SU-DHL-6 (cell line): ENCODE measurements at regions not wholly inside any gene's neighbourhood (a gene's known extent, or its start where the extent isn't known, plus 50 kb on each side); places are given as distances from the start of the nearest gene placed in this dataset.

ENCODE experiments used
- H2AFZ ChIP-seq: fragments of 200-600 bp; sonication (generic); 2 replicates; pipeline ENCODE4 v1.6.1; 2014; ENCODE audit warnings: low read depth, mild to moderate bottlenecking, moderate library complexity, mixed read lengths, antibody characterized with exemption, low read length; ENCODE audit not compliant: severe bottlenecking
- H3F3A ChIP-seq: fragments of 200-600 bp; shearing (Covaris generic); 2 replicates; pipeline ENCODE4 v1.6.0; 2016; ENCODE audit warnings: antibody characterized with exemption, mild to moderate bottlenecking; ENCODE audit not compliant: insufficient read depth
- H3K27ac ChIP-seq: fragments of 200-600 bp; sonication (generic); 2 replicates; pipeline ENCODE4 v1.5.1; 2016; ENCODE audit warnings: low read depth, mild to moderate bottlenecking, low read length, moderate library complexity, mixed read lengths
- H3K27me3 ChIP-seq: fragments of 200-600 bp; sonication (generic), shearing (Covaris generic); 2 replicates; pipeline ENCODE4 v1.6.0; 2014; ENCODE audit warnings: mild to moderate bottlenecking, low read length
- H3K36me3 ChIP-seq: fragments of 200-600 bp; sonication (generic); 2 replicates; pipeline ENCODE4 v1.6.1; 2014; ENCODE audit warnings: mild to moderate bottlenecking, low read length, mixed read lengths
- H3K4me2 ChIP-seq: fragments of 300-600, 200-600 bp; shearing (Covaris generic), sonication (generic); 2 replicates; pipeline ENCODE4 v1.6.0; 2014; ENCODE audit warnings: low read length, low read depth, mild to moderate bottlenecking; ENCODE audit not compliant: poor library complexity, severe bottlenecking
- H3K4me3 ChIP-seq: fragments of 200-600 bp; sonication (generic); 2 replicates; pipeline ENCODE4 v1.5.1; 2014; ENCODE audit warnings: antibody characterized with exemption, low read length, mild to moderate bottlenecking, mixed read lengths; ENCODE audit not compliant: insufficient read depth, poor library complexity, severe bottlenecking
- H3K79me2 ChIP-seq: fragments of 200-600 bp; sonication (generic); 2 replicates; pipeline ENCODE4 v1.6.1; 2014; ENCODE audit warnings: mild to moderate bottlenecking, low read length, moderate library complexity; ENCODE audit not compliant: insufficient read depth
- H3K9ac ChIP-seq: fragments of 200-600 bp; sonication (generic); 2 replicates; pipeline ENCODE4 v1.7.0; 2014; ENCODE audit warnings: mild to moderate bottlenecking, low read length
- H3K9me2 ChIP-seq: fragments of 200-600 bp; sonication (generic); replicated peaks from 2 replicates; pipeline ENCODE4 v1.6.1; 2014; ENCODE audit warnings: low read length; ENCODE audit not compliant: insufficient read depth
- H3K9me3 ChIP-seq: fragments of 200-600 bp; sonication (generic); 2 replicates; pipeline ENCODE4 v1.6.1; 2014; ENCODE audit warnings: low read length, mixed read lengths; ENCODE audit not compliant: insufficient read depth
- H4K20me1 ChIP-seq: fragments of 200-600 bp; sonication (generic); 2 replicates; pipeline ENCODE4 v1.6.1; 2014; ENCODE audit warnings: low read depth, mild to moderate bottlenecking, antibody characterized with exemption, low read length, moderate library complexity, mixed read lengths
- CTCF ChIP-seq: fragments of 200-600 bp; sonication (generic); IDR thresholded peaks from one replicate; pipeline ENCODE4 v1.5.1; 2017; ENCODE audit warnings: antibody characterized with exemption, mild to moderate bottlenecking, low read length, moderate library complexity; ENCODE audit not compliant: insufficient read depth, poor library complexity, severe bottlenecking
- EZH2phosphoT487 ChIP-seq: fragments of 200-600 bp; sonication (generic), shearing (Covaris generic); conservative IDR thresholded peaks from 2 replicates; pipeline ENCODE4 v1.6.1; 2018; ENCODE audit warnings: mild to moderate bottlenecking, antibody characterized with exemption, low read length, moderate library complexity, mixed read lengths

- Histone ChIP-seq H3K27ac (no peak overlapping the region), H3K4me2 (no peak overlapping the region), H3K4me3 (no peak overlapping the region), H3K9me2 (no peaks in the 10 kb centered on the region), H3F3A (no peaks in the 10 kb centered on the region), H4K20me1 (no peaks in the 10 kb centered on the region), H3K79me2 (no peaks in the 10 kb centered on the region), H3K9me3 (no peaks in the 10 kb centered on the region), H3K9ac (no peak overlapping the region), H3K36me3 (no peaks in the 10 kb centered on the region), H3K27me3 (no peaks in the 10 kb centered on the region), H2AFZ (no peak overlapping the region)
- TF ChIP-seq CTCF (no peak), EZH2phosphoT487 (no peak)
These were observed 79.1 kb downstream of the MCFD2 start for GRCh38 chr2:46836295-46837111.

DNA sequence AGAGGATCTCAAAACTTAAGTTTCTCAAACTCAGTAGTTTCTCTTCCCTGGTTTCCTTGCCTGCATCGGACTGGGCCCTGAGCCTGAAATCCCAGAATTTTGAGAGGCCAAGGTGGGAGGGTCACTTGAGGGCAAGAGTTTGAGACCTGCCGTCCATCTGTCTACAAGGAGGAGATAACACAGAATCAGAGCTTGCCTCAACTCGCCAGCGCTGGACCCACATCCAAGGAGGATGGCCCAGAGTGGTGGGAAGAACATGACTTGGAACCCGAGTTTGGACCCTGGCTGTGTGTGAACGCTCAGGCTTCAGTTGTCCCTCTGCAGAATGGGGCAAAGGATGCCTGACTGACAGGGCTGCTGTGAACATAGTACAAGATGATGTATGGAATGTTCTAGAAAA is 80.1 kb downstream of the MCFD2 start:
- Histone ChIP-seq H3K4me3 (no peak overlapping the region), H3K4me2 (no peak overlapping the region), H3K36me3 (no peaks in the 10 kb centered on the region), H3K27ac (no peak overlapping the region), H4K20me1 (no peaks in the 10 kb centered on the region), H3K9ac (no peak overlapping the region), H3K27me3 (no peaks in the 10 kb centered on the region), H2AFZ (no peak overlapping the region), H3K79me2 (no peaks in the 10 kb centered on the region), H3F3A (no peaks in the 10 kb centered on the region), H3K9me2 (no peaks in the 10 kb centered on the region), H3K9me3 (no peaks in the 10 kb centered on the region)
- no peak for TF ChIP-seq CTCF
- TF ChIP-seq EZH2phosphoT487 = no peak

- no peaks in the 10 kb centered on the region for H3K27me3 ChIP-seq
- H2AFZ ChIP-seq = no peak overlapping the region
- no peaks in the 10 kb centered on the region for H4K20me1 ChIP-seq
- no peak overlapping the region for H3K4me2 ChIP-seq
- H3K79me2 ChIP-seq = no peaks in the 10 kb centered on the region
- H3K9me2 ChIP-seq = no peaks in the 10 kb centered on the region
- no peak overlapping the region for H3K27ac ChIP-seq
- H3K9me3 ChIP-seq = no peaks in the 10 kb centered on the region
- H3K4me3 ChIP-seq = no peak overlapping the region
- H3F3A ChIP-seq = no peaks in the 10 kb centered on the region
- H3K36me3 ChIP-seq = no peaks in the 10 kb centered on the region
- H3K9ac ChIP-seq = no peak overlapping the region
- TF ChIP-seq CTCF (no peak), EZH2phosphoT487 (no peak)
These were observed 83.1 kb downstream of the MCFD2 start for GRCh38 chr2:46832543-46832942.
